Keratinocyte (primary cell): ENCODE measurements at regions not wholly inside any gene's neighbourhood (a gene's known extent, or its start where the extent isn't known, plus 50 kb on each side); places are given as distances from the start of the nearest gene placed in this dataset.

Experiments used
- DNase-seq: peaks from one replicate; pipeline ENCODE4 v3.0.0-alpha.2; 2011; ENCODE audit warnings: low read depth, missing footprints, low spot score
- FAIRE-seq: peaks from 2 replicates; lab custom pipeline; 2011; peaks lifted over from hg19 to GRCh38; lab: Jason Lieb, UNC
- H2AFZ ChIP-seq: 2 replicates; pipeline ENCODE4 v1.6.0; 2012; ENCODE audit warnings: low read length, control low read depth, inconsistent platforms; ENCODE audit not compliant: control insufficient read depth
- H3K27ac ChIP-seq: 2 replicates; pipeline ENCODE4 v1.5.1; 2011; ENCODE audit warnings: low read length; ENCODE audit not compliant: control insufficient read depth, insufficient read depth
- H3K27me3 ChIP-seq: 3 replicates; pipeline ENCODE4 v1.6.0; 2011; ENCODE audit warnings: low read length; ENCODE audit not compliant: control insufficient read depth, insufficient read depth; ENCODE audit errors: extremely low read depth
- H3K36me3 ChIP-seq, 2 experiments: 2 replicates in 1 of 2; 3 replicates in 1 of 2; pipeline ENCODE4 v1.5.1; 2011; ENCODE audit warnings: low read length in 2 of 2, mild to moderate bottlenecking in 1 of 2; ENCODE audit not compliant: control insufficient read depth in 2 of 2, insufficient read depth in 2 of 2; ENCODE audit errors: extremely low read depth in 1 of 2
- H3K4me1 ChIP-seq: 3 replicates; pipeline ENCODE4 v1.5.1; 2011; ENCODE audit warnings: low read length; ENCODE audit not compliant: control insufficient read depth, insufficient read depth; ENCODE audit errors: extremely low read depth
- H3K4me2 ChIP-seq: 3 replicates; pipeline ENCODE4 v1.6.0; 2011; ENCODE audit warnings: low read depth, low read length; ENCODE audit not compliant: control insufficient read depth, insufficient read depth; ENCODE audit errors: extremely low read depth
- H3K4me3 ChIP-seq, 3 experiments: fragments of 200-600 bp in 1 of 3; sonication (generic) in 1 of 3; 2 replicates in 2 of 3; 3 replicates in 1 of 3; pipeline ENCODE4 v1.5.1; 2011 to 2016; ENCODE audit warnings: low read length in 3 of 3, mild to moderate bottlenecking in 3 of 3, control low read depth in 2 of 3, inconsistent platforms in 1 of 3, low read depth in 1 of 3, mixed read lengths in 1 of 3, mixed run types in 1 of 3, moderate library complexity in 1 of 3; ENCODE audit not compliant: control insufficient read depth in 2 of 3, insufficient read depth in 2 of 3; ENCODE audit errors: extremely low read depth in 1 of 3
- H3K79me2 ChIP-seq: 2 replicates; pipeline ENCODE4 v1.6.0; 2012; ENCODE audit warnings: low read length; ENCODE audit not compliant: control insufficient read depth, insufficient read depth
- H3K9ac ChIP-seq: 3 replicates; pipeline ENCODE4 v1.6.0; 2011; ENCODE audit warnings: low read length; ENCODE audit not compliant: control insufficient read depth, insufficient read depth; ENCODE audit errors: extremely low read depth
- H3K9me1 ChIP-seq: 3 replicates; pipeline ENCODE4 v1.6.0; 2011; ENCODE audit warnings: low read length; ENCODE audit not compliant: control insufficient read depth, insufficient read depth; ENCODE audit errors: extremely low read depth
- H3K9me3 ChIP-seq: 2 replicates; pipeline ENCODE4 v1.5.1; 2012; ENCODE audit warnings: low read depth, low read length; ENCODE audit not compliant: control insufficient read depth
- H4K20me1 ChIP-seq: 3 replicates; pipeline ENCODE4 v1.6.0; 2011; ENCODE audit warnings: low read length; ENCODE audit not compliant: control insufficient read depth, insufficient read depth; ENCODE audit errors: extremely low read depth
- CTCF ChIP-seq, 3 experiments: IDR thresholded peaks in 1 of 3; conservative IDR thresholded peaks in 1 of 3; optimal IDR thresholded peaks in 1 of 3; 2 replicates in 2 of 3; 3 replicates in 1 of 3; pipeline versions ENCODE3 to v1.5.1; 2011; ENCODE audit warnings: low read length in 3 of 3, mild to moderate bottlenecking in 3 of 3, moderate library complexity in 2 of 3, control low read depth in 1 of 3, inconsistent platforms in 1 of 3; ENCODE audit not compliant: insufficient read depth in 2 of 3; ENCODE audit errors: extremely low read depth in 1 of 3
- EZH2 ChIP-seq: IDR thresholded peaks from one replicate; pipeline ENCODE4 v1.6.1; 2012; ENCODE audit warnings: inconsistent platforms, mild to moderate bottlenecking, low read length, moderate library complexity
- dilution Hi-C: fragments of 300-500 bp; cut with MboI; formaldehyde crosslinking; loops from one replicate; pipeline ENCODE4 v1.7.0; 2020; ENCODE audit warnings: low sequenced_read_pairs; ENCODE audit not compliant: extremely low pct_ligation_motif_present

- no peak for TF ChIP-seq CTCF (optimal IDR thresholded peaks at IDR 0.05 in 1 of 3, IDR thresholded peaks at IDR 0.05 in 1 of 3, conservative IDR thresholded peaks at IDR 0.05 in 1 of 3; ENCODE audit: extremely low read depth in 1 of 3, insufficient read depth in 2 of 3, low read length in 3 of 3)
- no peak for TF ChIP-seq EZH2
- no peak overlapping the region for H3K9ac ChIP-seq
- no peaks in the 10 kb centered on the region for H3K79me2 ChIP-seq
- dilution Hi-C loops, result no loop called here
- H3K9me3 ChIP-seq, result no peaks in the 10 kb centered on the region
- H3K27ac ChIP-seq, result no peak overlapping the region
- no peak overlapping the region for H3K4me2 ChIP-seq
- H3K27me3 ChIP-seq, result no peaks in the 10 kb centered on the region
- no peak for FAIRE-seq
- H4K20me1 ChIP-seq, result no peaks in the 10 kb centered on the region
- no peak overlapping the region for H2AFZ ChIP-seq
- no peaks in the 10 kb centered on the region for H3K9me1 ChIP-seq
- DNase-seq, result no peak
- no peaks in the 10 kb centered on the region for H3K36me3 ChIP-seq
- no peaks in the 10 kb centered on the region for H3K4me1 ChIP-seq
- H3K4me3 ChIP-seq, result no peak overlapping the region
These were observed 369.6 kb upstream of the MARCKS start for GRCh38 chr6:113487489-113488058.

GRCh38 chr6:113488061-113488460 is 369.1 kb upstream of the MARCKS start:
- Histone ChIP-seq H3K4me1 (no peaks in the 10 kb centered on the region), H3K9ac (no peak overlapping the region), H3K36me3 (no peaks in the 10 kb centered on the region), H3K27me3 (no peaks in the 10 kb centered on the region), H2AFZ (no peak overlapping the region), H3K27ac (no peak overlapping the region), H3K4me3 (no peak overlapping the region), H4K20me1 (no peaks in the 10 kb centered on the region), H3K9me3 (no peaks in the 10 kb centered on the region), H3K79me2 (no peaks in the 10 kb centered on the region), H3K9me1 (no peaks in the 10 kb centered on the region), H3K4me2 (no peak overlapping the region)
- DNase-seq, result no peak
- TF ChIP-seq CTCF (optimal IDR thresholded peaks at IDR 0.05 in 1 of 3, IDR thresholded peaks at IDR 0.05 in 1 of 3, conservative IDR thresholded peaks at IDR 0.05 in 1 of 3; ENCODE audit: extremely low read depth in 1 of 3, insufficient read depth in 2 of 3, low read length in 3 of 3), result peak in 1 of 3 experiments; percentile 18
- TF ChIP-seq EZH2, result no peak
- dilution Hi-C loops, result no loop called here
- FAIRE-seq, result no peak
